Sigmoid colon (tissue), 4 donors: ENCODE measurements at regions not wholly inside any gene's neighbourhood (a gene's known extent, or its start where the extent isn't known, plus 50 kb on each side); places are given as distances from the start of the nearest gene placed in this dataset.

ENCODE experiments used
- CTCF ChIP-seq, 4 experiments: fragments of 450-650 bp in 3 of 4; fragments of 200-600 bp in 1 of 4; IDR thresholded peaks; one replicate each; pipeline ENCODE4 v1.5.1; 2016 to 2019; ENCODE audit warnings: antibody characterized with exemption in 4 of 4, mild to moderate bottlenecking in 3 of 4, moderate library complexity in 2 of 4
- EP300 ChIP-seq, 4 donors: sonication (generic); formaldehyde crosslinking; IDR thresholded peaks; one replicate each; pipeline ENCODE4 v1.6.1; 2017; ENCODE audit warnings: antibody characterized with exemption in 4 of 4
- POLR2A ChIP-seq, 2 donors: fragments of 450-650 bp; IDR thresholded peaks; one replicate each; pipeline ENCODE4 v1.6.1; 2016; ENCODE audit warnings: antibody characterized with exemption in 2 of 2, mild to moderate bottlenecking in 2 of 2, moderate library complexity in 2 of 2
- POLR2AphosphoS5 ChIP-seq, 4 donors: sonication (generic); formaldehyde crosslinking; IDR thresholded peaks; one replicate each; pipeline ENCODE4 v1.6.1; 2017; ENCODE audit warnings: antibody characterized with exemption in 4 of 4

DNA sequence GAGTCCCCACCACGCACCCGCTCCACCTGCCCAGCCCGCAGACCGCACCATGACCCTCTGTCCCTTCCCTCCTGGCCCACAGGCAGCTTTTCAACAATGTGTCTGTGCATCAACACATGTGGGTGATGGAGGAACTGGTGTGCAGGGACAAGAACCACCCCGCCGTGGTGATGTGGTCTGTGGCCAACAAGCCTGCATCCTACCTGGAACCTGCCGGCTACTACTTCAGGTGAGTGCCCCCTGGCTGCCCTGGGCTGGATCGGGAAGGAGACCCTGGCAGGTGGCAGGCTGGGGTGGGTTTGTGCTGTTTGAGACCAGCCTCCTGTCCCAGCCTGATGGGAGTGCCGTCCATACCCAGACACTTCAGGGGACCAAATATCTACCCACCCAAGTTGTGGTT lies 69.6 kb downstream of the ZNF727 start:
- TF ChIP-seq CTCF (IDR thresholded peaks at IDR 0.05) = no peak
- no peak for TF ChIP-seq POLR2A (IDR thresholded peaks at IDR 0.05)
- no peak for TF ChIP-seq POLR2AphosphoS5 (IDR thresholded peaks at IDR 0.05)
- TF ChIP-seq EP300 (IDR thresholded peaks at IDR 0.05) = no peak
